Left cardiac atrium (tissue), 4 donors: ENCODE measurements at regions not wholly inside any gene's neighbourhood (a gene's known extent, or its start where the extent isn't known, plus 50 kb on each side); places are given as distances from the start of the nearest gene placed in this dataset.

Experiments
- ATAC-seq, 2 donors: fragments of 200-7000 bp; cut with Tn5 transposase; one replicate each; pipeline ENCODE4 v1.9.1; 2020; ENCODE audit warnings: mild to moderate bottlenecking in 2 of 2, moderate library complexity in 2 of 2
- DNase-seq: peaks from one replicate; pipeline ENCODE4 v3.0.0-alpha.2; 2020
- intact Hi-C, 2 donors: fragments of 100-400 bp; cut with DNase I; formaldehyde crosslinking; loops; one replicate each; pipeline versions ENCODE4 v1.14.1 to v1.15.1; 2022 to 2023
- donor health status: DM: no; HTN: yes; CAD: no.
- donor health status: DM: no; HTN: yes; CAD: no; lungs with severe emphysema.
- donor health status: DM: yes; HTN: yes; CAD: no.
- donor health status: Dilated cardiomyopathy.

DNA sequence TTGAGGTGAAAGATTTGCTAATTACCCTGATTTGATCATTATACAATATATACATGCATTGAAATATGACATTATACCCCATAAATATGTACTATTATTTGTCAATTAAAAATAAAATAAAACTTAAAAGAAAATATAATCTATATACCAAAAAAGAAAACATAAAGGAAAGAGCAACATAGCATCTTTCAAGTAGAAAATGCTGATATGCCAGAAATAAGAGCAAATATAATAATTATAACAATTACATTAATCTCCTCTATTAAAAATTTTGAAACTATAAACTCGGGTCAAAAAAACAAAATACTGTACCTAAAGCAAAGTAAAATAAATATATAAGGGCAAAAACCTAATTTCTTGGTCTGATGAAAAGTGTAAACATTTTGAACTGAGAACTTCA lies 209.3 kb upstream of the PDE1C start:
- DNase-seq: no peak
- intact Hi-C loops: no loop called here
- no peak for ATAC-seq

DNA sequence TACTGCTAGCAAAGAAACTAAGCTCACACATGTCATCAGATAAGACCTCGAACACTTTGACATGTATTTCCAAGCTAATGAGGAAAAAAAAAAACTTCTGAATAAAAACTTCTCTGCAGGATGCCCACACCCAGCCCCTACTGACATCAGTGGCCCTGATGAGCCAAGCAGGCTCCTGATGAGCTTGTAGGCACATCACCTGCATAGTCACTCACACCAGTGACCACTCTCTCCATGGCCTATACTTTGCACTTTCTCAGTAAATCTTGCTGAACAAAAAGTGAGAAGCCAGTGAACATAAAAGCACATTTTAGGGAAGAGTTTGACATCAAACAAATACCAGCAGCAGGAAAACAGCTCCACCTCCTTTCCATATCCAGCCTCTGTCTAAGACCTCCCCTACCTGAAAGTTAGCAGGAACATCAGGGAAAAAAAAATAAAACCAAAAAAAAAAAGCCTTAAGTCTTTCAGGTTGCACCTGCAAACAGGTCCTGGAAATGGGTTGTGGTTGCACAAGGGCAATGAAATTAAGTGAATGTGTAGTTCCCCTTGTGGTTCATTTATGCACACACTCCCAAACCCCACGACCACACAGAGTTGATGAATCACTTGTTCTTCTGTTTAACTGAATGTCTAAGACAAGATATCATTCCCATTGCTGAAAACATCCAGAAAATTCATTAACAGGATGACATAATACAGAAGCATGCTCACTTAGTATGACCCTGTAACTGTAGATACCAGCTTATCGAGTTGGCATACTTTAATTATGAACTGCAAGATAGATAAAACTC lies 205.2 kb upstream of the PDE1C start:
- ATAC-seq (no peak), DNase-seq (no peak)
- intact Hi-C loops: no loop called here

DNA sequence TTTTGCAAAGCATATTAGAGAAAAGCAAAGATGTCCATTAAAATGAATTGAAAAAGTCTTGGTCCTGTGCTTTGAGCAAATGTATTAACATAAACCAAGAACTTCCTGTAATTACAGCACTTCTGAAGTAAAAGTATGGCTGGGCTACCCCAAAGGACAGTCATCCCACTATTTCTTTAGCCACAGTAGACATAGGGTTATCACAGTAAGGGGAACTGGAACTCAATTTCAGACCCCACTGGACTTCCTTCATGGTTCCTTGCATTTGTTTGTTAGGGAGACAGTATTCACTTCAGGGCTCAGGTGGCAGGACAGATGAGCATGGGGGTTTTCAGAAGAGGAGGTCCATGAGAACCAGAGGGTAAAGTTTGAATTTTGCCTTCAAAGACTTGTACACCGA lies 203.1 kb upstream of the PDE1C start:
- intact Hi-C loops: no loop called here
- ATAC-seq (no peak), DNase-seq (no peak)

DNA sequence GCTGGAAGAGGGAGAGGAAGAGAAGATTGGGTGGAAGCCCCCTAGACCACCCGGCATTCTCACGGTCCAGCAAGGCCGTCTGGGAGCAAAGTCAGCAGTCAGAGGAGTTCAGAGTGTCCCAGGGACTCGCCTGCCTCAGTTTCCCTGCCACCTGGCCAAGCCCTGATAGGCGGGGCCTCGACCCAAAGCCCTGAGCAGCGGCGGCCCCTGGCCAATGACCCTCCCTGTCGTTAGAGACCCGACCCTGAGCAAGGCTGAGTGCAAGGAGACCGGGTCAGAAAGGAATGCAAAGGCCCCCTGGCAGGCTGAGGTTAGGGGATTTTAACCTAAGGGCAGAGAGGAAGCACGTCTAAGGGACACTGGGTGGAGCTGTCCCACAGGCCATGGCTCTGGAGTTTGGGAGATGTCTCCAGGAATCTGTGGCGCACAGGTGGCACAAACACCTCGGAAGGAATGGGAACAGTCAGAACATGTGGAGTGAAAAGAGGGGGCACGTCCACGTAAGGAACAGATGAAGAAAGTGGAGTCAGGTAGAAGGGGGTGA lies 196.8 kb upstream of the PDE1C start:
- intact Hi-C loops: no loop called here
- no peak for DNase-seq
- ATAC-seq: no peak

DNA sequence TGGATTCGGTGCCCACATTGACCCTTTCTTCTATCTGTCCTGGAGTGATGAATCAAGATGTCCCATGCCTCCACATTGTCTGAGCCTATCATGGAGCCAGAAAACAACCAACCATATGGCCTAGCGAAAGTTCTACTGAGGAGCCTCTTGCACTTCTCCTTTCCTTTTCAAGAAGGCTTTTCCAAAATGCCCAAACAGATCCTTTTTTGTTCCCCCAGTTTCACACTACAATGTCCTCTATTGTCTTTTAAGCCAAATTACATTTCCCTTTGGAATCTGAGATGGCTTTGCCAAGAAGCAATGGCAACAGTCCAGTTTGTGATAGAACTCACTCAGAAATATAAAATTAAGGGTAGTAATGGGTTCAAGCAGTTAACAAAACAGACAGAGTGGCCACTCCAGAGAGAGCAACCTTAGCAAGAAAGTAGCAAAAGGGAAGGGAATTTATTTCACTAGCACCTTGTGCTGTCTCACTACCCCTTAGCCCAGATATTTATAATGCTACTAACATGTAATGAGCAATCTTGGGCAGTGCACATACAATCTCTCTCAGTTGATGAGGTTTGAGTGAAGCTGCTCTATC lies 194.6 kb upstream of the PDE1C start:
- intact Hi-C loops: no loop called here
- ATAC-seq (peak; percentile 30 to 53), DNase-seq (no peak)

- intact Hi-C loops: no loop called here
- ATAC-seq: no peak
Observed at GRCh38 chr7:32263611-32264010, 193.4 kb upstream of the PDE1C start.

DNA sequence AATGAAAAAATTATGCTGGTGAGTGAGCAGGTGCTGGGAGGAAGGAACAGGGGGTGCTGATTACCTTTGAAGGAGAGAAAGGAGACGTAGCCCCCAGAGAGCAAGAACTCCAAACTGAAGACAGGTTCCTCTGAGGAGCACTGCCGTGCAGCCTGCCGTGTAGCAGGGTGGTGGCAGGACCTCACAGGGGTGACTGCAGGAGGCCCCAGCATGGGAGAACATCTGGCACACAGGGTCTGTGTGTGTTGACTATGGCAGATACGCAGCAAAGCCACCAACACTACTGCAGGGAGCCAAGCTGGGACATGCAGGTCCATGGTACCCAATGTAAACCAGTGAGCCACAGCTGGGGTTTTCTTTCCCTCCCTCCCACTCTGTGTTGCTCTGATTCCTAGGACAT lies 192.1 kb upstream of the PDE1C start:
- no peak for ATAC-seq
- intact Hi-C loops: no loop called here
- no peak for DNase-seq

More at GRCh38 chr7:32263611-32264010, 193.4 kb upstream of the PDE1C start:
- DNase-seq: no peak

DNA sequence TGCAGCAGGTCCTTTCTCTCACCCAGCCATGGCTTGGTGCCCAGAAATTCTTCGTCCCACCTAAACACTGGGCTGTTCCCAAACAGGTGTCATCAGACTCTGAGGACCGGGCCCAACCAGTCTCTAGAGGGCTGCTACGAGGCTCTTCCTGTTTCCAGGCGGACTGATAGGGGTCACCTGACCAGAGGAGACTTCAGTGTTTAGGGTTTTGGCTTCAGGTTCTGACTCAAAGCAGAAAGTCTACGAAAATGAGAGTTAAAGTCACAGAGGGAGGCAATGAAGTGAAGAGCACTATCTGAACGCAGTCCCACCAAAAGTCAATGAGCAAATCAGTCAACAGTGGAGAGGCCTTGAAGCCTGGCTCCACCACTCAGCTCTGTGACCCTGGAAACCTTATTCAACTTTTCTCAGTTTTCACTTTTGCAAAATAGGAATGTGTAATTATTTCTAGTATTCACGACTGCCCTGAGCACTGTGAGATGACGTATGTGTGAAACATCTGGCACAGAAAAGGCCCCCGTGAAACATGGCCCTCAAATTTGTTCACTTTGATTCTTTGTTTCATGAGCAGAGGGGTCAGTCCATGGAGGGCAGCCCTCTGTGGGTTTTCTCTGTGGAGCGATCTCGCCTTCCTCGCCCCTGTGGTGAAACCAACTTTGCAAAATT lies 189.9 kb upstream of the PDE1C start:
- ATAC-seq (no peak), DNase-seq (no peak)

DNA sequence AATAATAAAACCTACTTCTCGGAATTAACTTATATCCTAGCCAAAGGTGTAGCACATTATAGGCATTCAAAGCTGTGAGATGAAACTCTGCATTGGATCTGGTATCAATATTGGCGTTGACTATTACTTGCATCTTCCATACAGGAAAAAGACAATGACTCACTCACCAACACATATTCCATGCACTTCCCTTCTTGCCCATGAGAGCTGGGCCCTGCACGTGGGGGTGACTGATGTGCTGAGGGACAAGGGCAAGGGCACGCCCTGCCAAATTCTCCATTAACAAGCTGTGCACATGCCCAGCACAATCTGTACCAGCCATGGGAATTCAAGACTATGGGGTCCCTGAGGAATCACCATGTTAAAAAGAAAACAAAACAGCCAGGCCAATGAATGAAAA lies 188.1 kb upstream of the PDE1C start:
- DNase-seq (no peak), ATAC-seq (no peak)
- intact Hi-C loops: no loop called here

More for the DNA sequence above, 189.9 kb upstream of the PDE1C start:
- intact Hi-C loops: no loop called here

DNA sequence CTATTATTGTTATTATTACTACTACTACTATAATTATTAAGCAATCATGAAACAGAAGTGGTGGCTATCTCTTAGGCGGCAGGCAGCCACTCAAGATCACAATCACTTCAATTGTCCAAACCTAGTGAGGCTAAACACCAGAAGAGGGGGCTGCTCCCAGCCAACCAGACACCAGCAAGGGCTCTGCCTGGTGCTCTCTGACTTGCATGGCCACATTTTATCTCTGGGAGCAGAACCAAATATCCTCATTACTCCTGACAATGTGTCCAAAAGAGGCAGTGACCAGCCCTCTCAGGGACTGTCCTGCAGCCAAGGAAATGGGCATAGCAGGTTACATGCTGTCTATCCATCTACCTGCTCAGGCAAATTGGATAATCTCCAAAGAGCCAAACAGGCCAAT lies 187.4 kb upstream of the PDE1C start:
- intact Hi-C loops: no loop called here
- ATAC-seq: no peak
- DNase-seq: no peak

- ATAC-seq: no peak
- intact Hi-C loops: no loop called here
- DNase-seq: no peak
Observed at GRCh38 chr7:32256811-32257210, 186.6 kb upstream of the PDE1C start.

DNA sequence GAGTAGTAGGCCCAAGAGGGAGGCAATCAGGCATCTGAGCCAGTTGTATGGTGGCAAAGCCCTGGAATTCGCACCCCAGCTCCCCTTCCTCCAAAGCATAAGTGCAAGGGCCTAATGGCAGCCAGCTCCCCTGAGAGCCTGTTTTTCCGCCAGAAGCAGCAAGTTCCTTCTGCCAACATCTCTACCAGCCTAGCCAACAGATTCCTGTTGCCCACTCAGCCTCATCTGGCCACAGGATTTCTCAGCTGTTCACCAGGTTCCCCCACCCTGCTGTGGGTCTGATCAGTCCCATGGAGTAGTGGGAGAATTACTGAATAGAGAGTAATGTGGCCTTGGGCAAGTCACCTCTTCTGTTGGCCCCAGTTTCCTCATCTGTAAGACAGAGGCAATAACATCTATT lies 186.2 kb upstream of the PDE1C start:
- intact Hi-C loops: no loop called here
- ATAC-seq: no peak
- no peak for DNase-seq

DNA sequence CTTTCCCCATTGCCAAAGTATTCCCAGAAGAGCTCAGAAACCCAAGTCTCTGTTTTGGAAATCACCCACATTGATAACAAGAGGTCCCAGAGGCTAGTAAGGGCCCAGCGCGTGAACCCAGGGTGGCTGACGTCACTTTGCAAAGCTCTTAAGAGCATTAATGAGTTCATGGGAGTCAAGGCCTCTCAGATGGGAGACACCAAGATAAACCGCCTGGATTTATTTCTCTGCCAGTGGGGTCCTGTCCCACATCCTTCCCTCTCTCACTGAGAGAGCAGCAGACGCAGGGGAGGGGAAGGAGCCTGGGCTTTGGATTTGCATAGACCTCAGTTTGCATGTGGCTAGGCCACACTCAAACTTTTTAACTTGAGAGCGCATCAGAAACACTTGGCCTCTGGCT lies 184.8 kb upstream of the PDE1C start:
- peak; percentile 39 to 67 for ATAC-seq
- intact Hi-C loops: no loop called here
- DNase-seq: peak; percentile 44

DNA sequence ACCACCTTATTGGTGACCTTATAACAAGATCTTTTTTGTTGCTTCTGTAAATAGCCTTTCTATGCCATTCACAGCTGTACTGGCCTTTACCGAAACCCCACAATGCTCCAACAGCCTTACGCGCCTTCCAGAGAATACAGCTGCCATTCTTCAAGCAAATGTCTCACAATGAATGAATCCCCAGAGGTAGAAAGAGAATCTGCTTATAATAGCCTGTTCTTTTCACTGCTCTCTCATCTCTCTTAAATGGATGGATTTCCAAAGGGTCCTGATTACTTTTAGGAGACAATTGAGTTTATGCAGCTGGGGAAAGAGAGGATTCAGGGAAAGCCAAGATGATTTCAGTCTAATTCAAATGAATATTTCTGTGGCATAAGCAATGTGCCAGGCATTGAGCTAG lies 183.1 kb upstream of the PDE1C start:
- DNase-seq: no peak
- no peak for ATAC-seq
- intact Hi-C loops: no loop called here

DNA sequence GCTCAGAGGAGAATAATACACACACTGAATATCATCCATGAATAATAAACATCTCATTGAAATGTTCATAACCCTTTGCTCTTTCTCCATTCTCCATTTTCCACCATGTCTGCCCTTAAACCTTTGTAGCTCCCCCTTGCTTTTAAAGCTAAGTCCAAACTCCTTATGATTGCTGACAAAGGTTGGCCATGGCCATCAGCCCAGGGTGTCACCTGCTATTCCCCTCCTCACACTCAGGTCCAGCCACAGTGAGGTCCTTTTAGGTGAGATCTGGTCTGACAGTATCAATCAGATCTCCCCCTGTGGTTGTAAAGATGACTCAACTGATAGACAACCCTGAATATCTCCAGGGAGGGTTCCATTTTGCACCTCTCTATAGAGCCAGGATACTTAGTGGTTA lies 181.5 kb upstream of the PDE1C start:
- ATAC-seq (no peak), DNase-seq (no peak)
- intact Hi-C loops: no loop called here

DNA sequence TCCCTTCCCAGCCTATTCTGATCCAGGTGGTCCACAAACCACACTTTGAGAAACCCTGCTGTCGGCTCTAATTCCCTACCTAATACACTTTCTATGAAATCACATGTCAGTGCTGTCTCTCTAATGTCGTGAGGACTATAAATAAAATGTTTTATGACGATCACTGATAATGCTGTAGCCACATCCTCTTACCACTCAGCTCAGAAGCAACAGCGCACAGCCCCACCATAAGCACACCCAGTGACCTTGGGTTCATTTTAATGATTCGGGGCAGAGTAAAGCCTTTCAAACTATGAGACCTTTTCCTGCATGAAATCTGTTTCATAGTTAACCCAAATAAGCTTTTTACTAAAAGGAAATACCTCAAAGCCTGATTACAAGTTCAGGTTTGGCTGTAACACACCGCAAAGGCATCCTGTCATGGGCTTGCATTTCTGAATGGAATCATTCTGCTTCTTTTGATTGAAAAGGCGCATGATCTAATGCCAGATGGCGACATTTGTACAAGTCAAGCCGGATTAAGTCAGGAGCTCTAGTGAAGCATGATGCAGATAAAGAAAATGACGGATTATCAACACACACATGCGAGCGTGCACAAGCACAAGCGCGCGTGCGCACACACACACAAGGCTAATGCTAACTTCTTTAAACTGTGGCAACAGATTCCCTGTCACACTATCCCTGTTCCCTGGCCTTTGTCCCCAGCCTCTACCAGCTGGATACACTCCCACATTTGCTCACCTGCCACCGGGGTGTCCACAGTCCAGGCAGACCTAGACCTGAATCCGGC lies 180.5 kb upstream of the PDE1C start:
- DNase-seq: no peak
- intact Hi-C loops: no loop called here
- no peak for ATAC-seq

DNA sequence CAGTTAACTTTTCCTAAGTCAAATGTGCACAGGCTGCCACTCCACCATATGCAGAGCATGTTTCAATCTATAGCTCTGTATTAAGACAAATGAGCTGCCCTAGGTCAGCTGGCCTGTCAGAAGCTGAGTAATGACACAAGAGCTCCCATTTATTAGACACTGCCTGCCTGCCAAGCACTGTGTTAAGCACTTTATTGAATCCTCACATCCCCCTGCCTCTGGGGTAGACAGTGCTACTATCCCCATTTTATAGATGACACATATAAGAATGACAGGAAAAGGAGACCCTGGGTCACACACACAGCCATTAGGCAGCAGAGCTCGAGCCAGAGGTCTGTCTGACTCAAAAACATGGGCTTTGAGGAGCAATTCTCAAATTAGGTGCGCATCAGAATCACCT lies 179.8 kb upstream of the PDE1C start:
- intact Hi-C loops: no loop called here
- DNase-seq: no peak
- ATAC-seq: no peak

DNA sequence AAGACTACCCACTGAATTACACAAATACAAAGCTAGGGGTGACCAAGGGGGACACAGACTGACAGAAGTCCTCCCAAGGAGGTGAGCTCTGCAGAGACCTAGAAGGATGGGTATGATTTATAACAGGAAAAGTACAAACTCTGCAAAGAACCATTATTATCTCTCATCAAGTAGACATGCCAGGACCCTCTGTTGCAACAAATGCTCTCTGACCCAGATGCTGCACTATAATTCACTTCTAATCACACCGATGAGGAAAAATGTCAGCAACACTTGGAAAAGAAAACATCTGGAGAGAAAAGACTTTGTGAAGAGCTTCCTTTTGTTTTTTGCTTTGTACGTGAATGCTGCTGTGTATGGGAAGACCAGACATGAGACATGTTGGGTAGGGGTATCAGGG lies 178.3 kb upstream of the PDE1C start:
- DNase-seq (no peak), ATAC-seq (peak; percentile 48 to 68)
- intact Hi-C loops: no loop called here

DNA sequence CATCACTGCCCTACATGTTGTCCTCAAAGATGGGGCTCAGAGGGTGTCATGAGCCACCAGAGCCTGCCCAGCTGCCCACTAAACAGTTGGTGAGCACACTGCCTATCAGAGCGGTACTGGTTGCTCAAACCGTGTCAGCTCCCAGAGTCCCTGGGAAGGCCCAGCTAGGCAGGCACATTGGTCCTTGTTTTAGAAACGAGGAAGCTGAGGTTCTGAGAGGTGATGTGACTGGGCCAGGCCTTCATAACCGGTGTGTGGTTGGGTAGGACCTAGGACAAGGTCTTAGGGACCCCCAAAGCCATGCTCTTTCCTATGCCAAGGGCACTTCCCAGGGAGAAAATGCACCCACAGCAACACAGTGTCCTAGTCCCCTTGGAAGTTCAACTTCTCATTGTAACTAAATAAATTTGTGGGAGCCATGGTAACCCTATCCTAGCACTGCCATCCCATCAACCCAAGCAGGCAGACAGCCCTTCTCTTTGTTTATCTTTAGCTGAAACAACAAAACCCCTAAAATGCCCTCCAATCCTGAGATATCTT lies 174.7 kb upstream of the PDE1C start:
- DNase-seq (no peak), ATAC-seq (no peak)
- intact Hi-C loops: no loop called here
